Fibroblast of lung (primary cell): ENCODE measurements at regions not wholly inside any gene's neighbourhood (a gene's known extent, or its start where the extent isn't known, plus 50 kb on each side); places are given as distances from the start of the nearest gene placed in this dataset.

Experiments
- CTCF ChIP-seq, 2 donors: IDR thresholded peaks in 1 of 2; conservative IDR thresholded peaks in 1 of 2; 1 replicate in 1 of 2; 2 replicates in 1 of 2; pipeline ENCODE4 v1.5.1; 2011 to 2012; ENCODE audit warnings: low read length in 2 of 2, control low read depth in 1 of 2, inconsistent platforms in 1 of 2, low read depth in 1 of 2, mild to moderate bottlenecking in 1 of 2
- EZH2 ChIP-seq: IDR thresholded peaks from 2 replicates; pipeline ENCODE4 v1.5.1; 2012; ENCODE audit warnings: low read length, control low read depth, mild to moderate bottlenecking; ENCODE audit errors: missing control alignments

GRCh38 chr4:186876961-186877626 is 153.4 kb upstream of the FAT1 start:
- TF ChIP-seq EZH2: no peak
- TF ChIP-seq CTCF (conservative IDR thresholded peaks at IDR 0.05 in 1 of 2, IDR thresholded peaks at IDR 0.05 in 1 of 2; ENCODE audit: low read depth in 1 of 2, low read length in 2 of 2): no peak
